HL-60 (cell line): ENCODE measurements at regions not wholly inside any gene's neighbourhood (a gene's known extent, or its start where the extent isn't known, plus 50 kb on each side); places are given as distances from the start of the nearest gene placed in this dataset.

Experiments
- DNase-seq, 2 experiments: peaks; one replicate each; pipeline ENCODE4 v3.0.0-alpha.2; 2010 to 2020; ENCODE audit warnings: low read depth in 1 of 2, low spot score in 1 of 2
- H3K27ac ChIP-seq: fragments of 250-450 bp; sonication (Bioruptor Pico); replicated peaks from 2 replicates; pipeline ENCODE4 v1.5.1; 2020; ENCODE audit warnings: mild to moderate bottlenecking, moderate library complexity
- H3K27me3 ChIP-seq: fragments of 250-450 bp; sonication (Bioruptor Pico); 2 replicates; pipeline ENCODE4 v1.5.1; 2021; ENCODE audit warnings: mild to moderate bottlenecking, moderate library complexity; ENCODE audit not compliant: insufficient read depth, poor library complexity, severe bottlenecking
- H3K4me3 ChIP-seq: replicated peaks from 2 replicates; pipeline ENCODE4 v1.5.1; 2011; ENCODE audit warnings: mild to moderate bottlenecking, control low read depth, low read length; ENCODE audit not compliant: insufficient read depth
- CTCF ChIP-seq: IDR thresholded peaks from one replicate; pipeline ENCODE4 v1.5.1; 2011; ENCODE audit warnings: low read length, control low read depth, inconsistent platforms; ENCODE audit not compliant: insufficient read depth
- GABPA ChIP-seq: IDR thresholded peaks from 2 replicates; pipeline ENCODE4 v1.6.1; 2012; ENCODE audit warnings: low read depth
- POLR2AphosphoS5 ChIP-seq: IDR thresholded peaks from 2 replicates; pipeline ENCODE4 v1.6.1; 2012; ENCODE audit warnings: low read depth
- REST ChIP-seq: IDR thresholded peaks from 2 replicates; pipeline ENCODE4 v1.6.1; 2012; ENCODE audit warnings: low read depth; ENCODE audit not compliant: insufficient replicate concordance
- SPI1 ChIP-seq: IDR thresholded peaks from 2 replicates; pipeline ENCODE4 v1.6.1; 2012; ENCODE audit warnings: low read depth, mild to moderate bottlenecking, borderline replicate concordance

- Histone ChIP-seq H3K27ac (no peak overlapping the region), H3K4me3 (no peak overlapping the region), H3K27me3 (no peaks in the 10 kb centered on the region)
- DNase-seq: no peak
- TF ChIP-seq POLR2AphosphoS5 (no peak), REST (no peak), SPI1 (no peak), CTCF (no peak)
Observed at GRCh38 chr9:108666240-108666784, 189.5 kb downstream of the ACTL7B start.

- H3K4me3 ChIP-seq: no peak overlapping the region
- no peaks in the 10 kb centered on the region for H3K27me3 ChIP-seq
- DNase-seq: no peak
- H3K27ac ChIP-seq: no peak overlapping the region
- no peak for TF ChIP-seq SPI1
- no peak for TF ChIP-seq GABPA
- no peak for TF ChIP-seq POLR2AphosphoS5
- no peak for TF ChIP-seq REST
- no peak for TF ChIP-seq CTCF
Observed at GRCh38 chr9:108665521-108666239, 190.1 kb downstream of the ACTL7B start.

GRCh38 chr9:108664309-108665255 is 191.2 kb downstream of the ACTL7B start:
- TF ChIP-seq CTCF: no peak
- no peak for DNase-seq
- Histone ChIP-seq H3K27me3 (no peaks in the 10 kb centered on the region), H3K27ac (no peak overlapping the region), H3K4me3 (no peak overlapping the region)
